Natural killer cell treated with Interleukin-12 subunit alpha and Interleukin-12 subunit beta and Interleukin-15 and Interleukin-18, amount 100 ng/mL, for 72 hours (primary cell): ENCODE measurements at regions not wholly inside any gene's neighbourhood (a gene's known extent, or its start where the extent isn't known, plus 50 kb on each side); places are given as distances from the start of the nearest gene placed in this dataset.
"Not testable (repeated sequence)": the region's sequence is repeated elsewhere in the genome, so short reads cannot be mapped to it uniquely, and the experiment has no call there.

Experiments
- ATAC-seq, 2 donors: fragments of 150-1000 bp; cut with Tn5 transposase in 1 of 2; sonication (Bioruptor Pico), chemical (Tn5 transposase) in 1 of 2; 2 replicates each; pipeline ENCODE4 v1.10.0; 2021
- DNase-seq: peaks from one replicate; pipeline ENCODE4 v3.0.0; 2022; ENCODE audit warnings: low spot score
- H3K27ac Mint-ChIP-seq, 2 donors: 1 replicate in 1 of 2; 2 replicates in 1 of 2; pipeline ENCODE4 v1.8.0; 2022; ENCODE audit warnings: mixed read lengths in 2 of 2, mild to moderate bottlenecking in 1 of 2, moderate library complexity in 1 of 2
- H3K27me3 Mint-ChIP-seq, 2 donors: 1 replicate in 1 of 2; 2 replicates in 1 of 2; pipeline ENCODE4 v1.8.0; 2022; ENCODE audit warnings: mixed read lengths in 2 of 2
- H3K36me3 Mint-ChIP-seq: one replicate; pipeline ENCODE4 v1.8.0; 2022; ENCODE audit warnings: mixed read lengths
- H3K4me1 Mint-ChIP-seq, 2 donors: 1 replicate in 1 of 2; 2 replicates in 1 of 2; pipeline ENCODE4 v1.8.0; 2022; ENCODE audit warnings: low read depth in 2 of 2, mixed read lengths in 2 of 2, mild to moderate bottlenecking in 1 of 2
- H3K4me3 Mint-ChIP-seq: one replicate; pipeline ENCODE4 v1.8.0; 2022; ENCODE audit warnings: mixed read lengths
- H3K9me3 Mint-ChIP-seq: 2 replicates; pipeline ENCODE4 v1.8.0; 2022; ENCODE audit warnings: mixed read lengths

GRCh38 chr3:177629276-177629675 is 432.0 kb upstream of the TBL1XR1 start:
- no peak overlapping the region for H3K27ac Mint-ChIP-seq

GRCh38 chr3:177633671-177634207 is 436.5 kb upstream of the TBL1XR1 start:
- no peaks in the 10 kb centered on the region for H3K4me1 Mint-ChIP-seq
- no peak overlapping the region for H3K4me3 Mint-ChIP-seq
- peaks cover 15% of the 10 kb centered on the region for H3K36me3 Mint-ChIP-seq
- H3K9me3 Mint-ChIP-seq = no peaks in the 10 kb centered on the region
- ATAC-seq (no peak), DNase-seq (no peak)
- no peak overlapping the region for H3K27ac Mint-ChIP-seq
- H3K27me3 Mint-ChIP-seq = no peaks in the 10 kb centered on the region

More at GRCh38 chr3:177629276-177629675, 432.0 kb upstream of the TBL1XR1 start:
- Mint-ChIP-seq H3K4me1 (peaks cover 5 to 6% of the 10 kb centered on the region in 2 donors), H3K4me3 (no peak overlapping the region), H3K27me3 (no peaks in the 10 kb centered on the region), H3K9me3 (no peaks in the 10 kb centered on the region), H3K36me3 (no peaks in the 10 kb centered on the region)
- DNase-seq (no peak), ATAC-seq (no peak)

- not testable (repeated sequence) for H3K4me3 Mint-ChIP-seq, DNase-seq, ATAC-seq, H3K27me3 Mint-ChIP-seq, H3K9me3 Mint-ChIP-seq, H3K27ac Mint-ChIP-seq
- Mint-ChIP-seq H3K36me3 (peaks cover 15% of the 10 kb centered on the region), H3K4me1 (peaks cover 9 to 11% of the 10 kb centered on the region in 2 donors)
These were observed 438.4 kb upstream of the TBL1XR1 start for GRCh38 chr3:177635601-177636106.

GRCh38 chr3:177640319-177640965 is 443.2 kb upstream of the TBL1XR1 start:
- Mint-ChIP-seq H3K36me3 (peaks cover 15% of the 10 kb centered on the region), H3K4me3 (no peak overlapping the region), H3K4me1 (peaks cover 35 to 38% of the 10 kb centered on the region in 2 donors), H3K27ac (peak overlapping the region in 1 of 2 donors; percentile 56), H3K27me3 (no peaks in the 10 kb centered on the region), H3K9me3 (no peaks in the 10 kb centered on the region)
- DNase-seq (no peak), ATAC-seq (no peak)

- H3K36me3 Mint-ChIP-seq = peaks cover 11% of the 10 kb centered on the region
- DNase-seq = no peak
- no peaks in the 10 kb centered on the region for H3K9me3 Mint-ChIP-seq
- no peak overlapping the region for H3K4me3 Mint-ChIP-seq
- H3K27ac Mint-ChIP-seq = peak overlapping the region in 1 of 2 donors; percentile 52
- no peaks in the 10 kb centered on the region for H3K27me3 Mint-ChIP-seq
- peaks cover 38 to 42% of the 10 kb centered on the region in 2 donors for H3K4me1 Mint-ChIP-seq
- ATAC-seq = no peak
These were observed 443.9 kb upstream of the TBL1XR1 start for GRCh38 chr3:177641206-177641605.

GRCh38 chr3:177642042-177642803 is 444.9 kb upstream of the TBL1XR1 start:
- ATAC-seq = peak in 1 of 2 donors; percentile 62
- Mint-ChIP-seq H3K4me3 (no peak overlapping the region), H3K27me3 (no peaks in the 10 kb centered on the region), H3K9me3 (no peaks in the 10 kb centered on the region), H3K36me3 (peaks cover 7% of the 10 kb centered on the region), H3K4me1 (peaks cover 47 to 52% of the 10 kb centered on the region in 2 donors), H3K27ac (peak overlapping the region; percentile 11 to 52)
- DNase-seq = no peak

- H3K36me3 Mint-ChIP-seq = peaks cover 3% of the 10 kb centered on the region
- ATAC-seq = peak in 1 of 2 donors; percentile 64
- no peak overlapping the region for H3K4me3 Mint-ChIP-seq
- DNase-seq = no peak
- H3K27me3 Mint-ChIP-seq = no peaks in the 10 kb centered on the region
- H3K27ac Mint-ChIP-seq = peak overlapping the region; percentile 11 to 52
- H3K9me3 Mint-ChIP-seq = no peaks in the 10 kb centered on the region
- H3K4me1 Mint-ChIP-seq = peaks cover 53 to 58% of the 10 kb centered on the region in 2 donors
These were observed 445.5 kb upstream of the TBL1XR1 start for GRCh38 chr3:177642804-177643125.

- ATAC-seq (peak; percentile 78 to 83), DNase-seq (peak; percentile 63)
- Mint-ChIP-seq H3K9me3 (no peaks in the 10 kb centered on the region), H3K36me3 (no peaks in the 10 kb centered on the region), H3K27me3 (no peaks in the 10 kb centered on the region), H3K4me1 (peaks cover 46 to 52% of the 10 kb centered on the region in 2 donors), H3K4me3 (peak overlapping the region; percentile 78), H3K27ac (peak overlapping the region; percentile 46 to 88)
These were observed 449.5 kb upstream of the TBL1XR1 start for GRCh38 chr3:177646749-177647148.

GRCh38 chr3:177647341-177647740 is 450.1 kb upstream of the TBL1XR1 start:
- no peaks in the 10 kb centered on the region for H3K36me3 Mint-ChIP-seq
- DNase-seq (no peak), ATAC-seq (no peak)
- H3K4me1 Mint-ChIP-seq = peaks cover 44 to 51% of the 10 kb centered on the region in 2 donors
- H3K4me3 Mint-ChIP-seq = peak overlapping the region; percentile 78
- no peaks in the 10 kb centered on the region for H3K9me3 Mint-ChIP-seq
- H3K27me3 Mint-ChIP-seq = no peaks in the 10 kb centered on the region
- peak overlapping the region; percentile 46 to 88 for H3K27ac Mint-ChIP-seq

- DNase-seq (no peak), ATAC-seq (peak; percentile 59 to 63)
- peak overlapping the region; percentile 78 for H3K4me3 Mint-ChIP-seq
- peak overlapping the region; percentile 46 to 88 for H3K27ac Mint-ChIP-seq
- no peaks in the 10 kb centered on the region for H3K27me3 Mint-ChIP-seq
- no peaks in the 10 kb centered on the region for H3K36me3 Mint-ChIP-seq
- H3K9me3 Mint-ChIP-seq = no peaks in the 10 kb centered on the region
- H3K4me1 Mint-ChIP-seq = peaks cover 43 to 50% of the 10 kb centered on the region in 2 donors
These were observed 450.6 kb upstream of the TBL1XR1 start for GRCh38 chr3:177647876-177648275.

- Mint-ChIP-seq H3K27ac (peak overlapping the region in 1 of 2 donors; percentile 86), H3K9me3 (no peaks in the 10 kb centered on the region), H3K27me3 (no peaks in the 10 kb centered on the region), H3K4me3 (peak overlapping the region; percentile 13), H3K36me3 (no peaks in the 10 kb centered on the region), H3K4me1 (peaks cover 30 to 31% of the 10 kb centered on the region in 2 donors)
- no peak for DNase-seq
- ATAC-seq = peak; percentile 50 to 51
These were observed 455.4 kb upstream of the TBL1XR1 start for GRCh38 chr3:177652556-177653291.

GRCh38 chr3:177657243-177657642 is 460.0 kb upstream of the TBL1XR1 start:
- no peak overlapping the region for H3K27ac Mint-ChIP-seq
- peaks cover 13 to 17% of the 10 kb centered on the region in 2 donors for H3K4me1 Mint-ChIP-seq
- H3K27me3 Mint-ChIP-seq = no peaks in the 10 kb centered on the region
- H3K9me3 Mint-ChIP-seq = no peaks in the 10 kb centered on the region
- ATAC-seq (no peak), DNase-seq (no peak)
- H3K36me3 Mint-ChIP-seq = no peaks in the 10 kb centered on the region
- no peak overlapping the region for H3K4me3 Mint-ChIP-seq

- no peaks in the 10 kb centered on the region for H3K9me3 Mint-ChIP-seq
- no peaks in the 10 kb centered on the region for H3K27me3 Mint-ChIP-seq
- no peak overlapping the region for H3K27ac Mint-ChIP-seq
- peaks cover 4 to 7% of the 10 kb centered on the region in 2 donors for H3K4me1 Mint-ChIP-seq
- H3K4me3 Mint-ChIP-seq = no peak overlapping the region
- DNase-seq = no peak
- ATAC-seq = no peak
- H3K36me3 Mint-ChIP-seq = no peaks in the 10 kb centered on the region
These were observed 461.1 kb upstream of the TBL1XR1 start for GRCh38 chr3:177658354-177658753.
